ENCODE measurements at regions not wholly inside any gene's neighbourhood (a gene's known extent, or its start where the extent isn't known, plus 50 kb on each side); places are given as distances from the start of the nearest gene placed in this dataset.

DNA sequence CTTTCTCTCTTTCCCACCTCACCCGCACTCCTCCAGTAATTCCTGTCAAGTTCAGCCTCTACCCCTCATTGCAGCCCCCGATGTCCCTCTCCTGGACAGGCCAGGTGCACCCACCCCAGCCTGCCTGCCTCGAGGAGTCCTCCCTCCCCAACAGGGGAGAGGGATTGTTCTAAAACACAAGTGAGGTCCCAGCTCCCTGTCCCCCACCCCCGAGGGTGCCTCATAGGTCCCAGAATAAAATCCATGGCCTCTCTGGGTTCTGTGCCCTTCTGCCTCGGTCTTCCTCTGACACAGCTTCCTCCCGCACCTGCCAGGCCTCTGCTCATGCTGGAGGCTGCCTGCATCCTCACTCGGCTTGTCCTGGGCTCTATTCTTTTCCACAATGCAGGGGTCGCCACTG is 720.1 kb downstream of the BRD1 start:
- DNase-seq (ENCODE audit: low read depth) = no peak

- no peak for DNase-seq (ENCODE audit: low read depth)
Observed at GRCh38 chr22:49106842-49107152, 720.9 kb downstream of the BRD1 start.

- DNase-seq (ENCODE audit: low read depth) = no peak
Observed at GRCh38 chr22:49106096-49106841, 721.4 kb downstream of the BRD1 start.

DNA sequence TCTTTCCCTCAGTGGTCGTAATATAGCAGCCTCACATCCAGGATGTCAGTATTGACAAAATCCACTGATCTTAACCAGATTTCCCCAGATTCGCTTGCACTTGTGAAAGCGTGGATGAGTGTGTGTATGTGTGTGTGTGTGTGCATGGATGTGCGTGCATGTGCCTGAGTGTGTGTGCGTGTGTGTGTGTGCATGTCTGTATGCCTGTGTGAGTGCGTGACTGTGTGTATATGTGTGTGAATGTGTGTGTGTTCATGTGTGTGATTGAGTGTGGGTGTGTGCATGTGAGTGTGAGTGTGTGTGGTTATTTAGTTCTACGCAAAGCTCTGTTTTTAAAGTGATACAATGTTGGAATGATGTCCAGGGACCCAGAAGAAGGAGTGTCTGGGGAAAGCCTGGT is 723.2 kb downstream of the BRD1 start:
- DNase-seq (ENCODE audit: low read depth) = no peak

DNA sequence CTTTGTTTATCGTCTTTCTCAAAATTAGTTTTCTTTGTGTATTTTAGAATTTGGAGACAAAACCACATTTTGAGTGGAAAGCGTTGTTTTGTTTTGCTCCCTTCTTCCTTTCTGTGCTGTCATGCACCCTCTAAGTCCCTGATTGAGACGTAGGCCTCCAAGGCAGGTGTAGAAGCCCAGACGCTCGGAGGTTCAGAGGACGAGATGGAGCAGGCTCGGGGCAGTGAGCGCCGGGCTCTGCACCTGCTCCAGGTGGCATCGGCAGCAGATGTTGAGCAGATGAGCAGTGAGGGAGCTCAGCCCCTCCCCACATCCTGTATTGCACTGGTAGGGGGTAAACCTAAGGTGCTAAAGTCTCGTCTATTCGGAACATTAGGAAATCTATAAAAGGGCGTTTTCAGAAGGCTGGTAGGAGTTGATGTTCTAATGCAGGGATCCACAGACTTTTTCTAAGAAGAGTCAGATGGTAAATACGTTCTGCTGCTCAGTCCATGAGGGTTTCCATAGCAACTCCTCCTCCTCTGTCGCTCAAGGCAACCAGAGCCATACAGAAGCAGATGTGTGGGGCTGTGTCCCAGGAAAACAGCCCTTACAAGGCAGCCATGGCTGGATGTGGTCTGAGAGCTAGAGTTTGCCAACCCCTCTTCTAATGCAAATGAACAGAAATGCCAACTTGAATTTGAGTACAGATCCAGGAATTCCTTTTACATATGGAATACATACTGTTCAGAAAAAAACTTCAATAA is 724.2 kb downstream of the BRD1 start:
- no peak for DNase-seq (ENCODE audit: low read depth)

DNA sequence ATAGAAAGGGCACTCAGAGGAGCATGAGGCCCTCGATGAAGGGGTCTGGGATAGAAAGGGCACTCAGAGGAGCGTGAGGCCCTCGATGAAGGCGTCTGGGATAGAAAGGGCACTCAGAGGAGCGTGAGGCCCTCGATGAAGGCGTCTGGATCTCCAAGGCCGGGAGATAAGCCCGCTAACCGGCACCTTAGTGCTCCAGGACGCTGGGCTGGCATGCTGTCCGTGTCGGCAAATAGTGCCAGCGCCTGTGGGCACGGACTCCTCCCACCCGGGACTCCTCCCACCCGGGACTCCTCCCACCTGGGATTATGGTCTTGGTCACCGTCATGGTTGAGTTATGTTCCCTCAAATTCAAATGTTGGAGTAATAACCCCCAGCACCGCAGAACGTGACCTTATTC is 725.3 kb downstream of the BRD1 start:
- no peak for DNase-seq (ENCODE audit: low read depth)

DNA sequence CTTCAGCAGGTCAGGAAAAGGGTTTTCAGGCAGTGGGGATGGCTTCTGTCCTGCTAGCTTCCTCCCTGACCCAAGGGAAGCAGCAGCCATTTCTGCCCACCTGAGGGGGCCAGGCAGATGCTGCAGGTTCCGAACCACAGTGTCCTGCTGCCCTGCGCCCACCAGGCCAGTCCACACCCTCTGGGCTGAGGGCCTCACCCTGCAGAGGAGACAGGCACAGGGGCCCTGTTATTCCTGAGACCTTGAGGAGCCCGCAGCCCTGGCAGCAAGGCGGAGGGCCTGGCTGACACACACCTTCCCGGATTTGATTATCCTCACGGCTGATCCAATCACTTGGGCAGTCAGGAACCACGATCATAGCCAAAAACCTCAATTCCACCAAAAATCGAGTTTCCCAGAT is 725.8 kb downstream of the BRD1 start:
- DNase-seq (ENCODE audit: low read depth) = no peak

GRCh38 chr22:49101225-49101624 is 726.4 kb downstream of the BRD1 start:
- DNase-seq (ENCODE audit: low read depth) = no peak

GRCh38 chr22:49100773-49101172 is 726.9 kb downstream of the BRD1 start:
- no peak for DNase-seq (ENCODE audit: low read depth)

- DNase-seq (ENCODE audit: low read depth) = no peak
Observed at GRCh38 chr22:49100316-49100715, 727.4 kb downstream of the BRD1 start.

- DNase-seq (ENCODE audit: low read depth) = no peak
Observed at GRCh38 chr22:49099496-49100124, 728.1 kb downstream of the BRD1 start.

GRCh38 chr22:49099089-49099488 is 728.6 kb downstream of the BRD1 start:
- DNase-seq (ENCODE audit: low read depth) = no peak

DNA sequence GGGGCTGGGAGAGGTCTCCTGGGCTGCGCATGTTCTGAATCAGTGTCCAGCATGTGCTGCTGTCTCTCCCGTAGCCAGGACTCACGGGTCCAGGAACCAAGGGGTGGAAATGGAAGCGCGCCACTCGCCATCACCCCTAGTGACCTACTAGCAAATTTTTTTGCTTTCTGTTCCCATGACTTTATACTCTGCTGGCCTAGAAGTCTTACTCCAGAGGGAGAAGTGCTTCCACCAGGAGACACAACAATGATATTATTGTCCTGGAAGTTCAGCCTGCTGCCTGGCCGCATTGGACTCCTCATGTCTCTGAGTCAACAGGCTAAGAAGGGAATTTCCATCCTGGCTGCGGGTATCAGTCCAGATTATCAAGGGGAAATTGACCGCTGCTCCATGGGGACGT is 729.7 kb downstream of the BRD1 start:
- no peak for DNase-seq (ENCODE audit: low read depth)

DNA sequence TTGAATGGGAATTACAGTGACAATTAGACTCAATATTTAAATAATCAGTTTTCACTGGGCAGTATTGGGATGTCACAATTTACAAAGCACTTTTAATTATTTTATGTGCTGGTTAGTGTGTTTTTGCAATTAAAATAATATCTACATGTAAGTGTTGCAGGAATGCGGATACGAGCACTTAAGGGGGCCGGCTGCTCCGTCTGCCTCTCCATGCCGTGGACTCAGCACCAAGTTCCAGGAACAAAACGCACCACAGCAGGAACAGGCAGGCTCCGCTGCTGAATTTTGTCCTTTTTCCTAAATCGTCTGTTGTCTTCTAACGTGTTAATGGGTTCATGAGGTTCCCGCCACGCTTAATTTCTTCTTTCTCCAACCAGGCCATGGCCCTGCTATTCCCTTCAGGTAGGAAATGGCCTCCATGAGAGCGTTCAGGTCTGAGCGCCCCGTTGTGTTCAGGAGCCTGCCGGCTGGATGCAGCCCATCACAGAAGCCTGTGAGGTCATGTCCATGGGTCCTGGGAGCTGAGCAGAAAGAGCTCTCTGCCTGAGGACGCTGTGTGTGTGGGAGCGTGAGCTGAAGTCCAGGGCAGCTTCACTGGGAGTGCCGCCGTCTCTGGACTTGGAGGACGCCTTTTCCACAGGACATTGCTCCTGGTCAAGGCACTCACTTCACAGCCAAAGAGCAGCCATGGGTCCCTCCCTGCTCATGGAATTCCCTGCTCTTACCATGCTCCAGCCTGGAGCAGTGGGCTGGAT is 730.3 kb downstream of the BRD1 start:
- DNase-seq (ENCODE audit: low read depth) = no peak

GRCh38 chr22:49096476-49096875 is 731.2 kb downstream of the BRD1 start:
- DNase-seq (ENCODE audit: low read depth) = no peak

GRCh38 chr22:49095366-49095765 is 732.3 kb downstream of the BRD1 start:
- DNase-seq (ENCODE audit: low read depth) = no peak

GRCh38 chr22:49094858-49095257 is 732.8 kb downstream of the BRD1 start:
- DNase-seq (ENCODE audit: low read depth) = no peak

GRCh38 chr22:49094151-49094550 is 733.5 kb downstream of the BRD1 start:
- DNase-seq (ENCODE audit: low read depth) = no peak

DNA sequence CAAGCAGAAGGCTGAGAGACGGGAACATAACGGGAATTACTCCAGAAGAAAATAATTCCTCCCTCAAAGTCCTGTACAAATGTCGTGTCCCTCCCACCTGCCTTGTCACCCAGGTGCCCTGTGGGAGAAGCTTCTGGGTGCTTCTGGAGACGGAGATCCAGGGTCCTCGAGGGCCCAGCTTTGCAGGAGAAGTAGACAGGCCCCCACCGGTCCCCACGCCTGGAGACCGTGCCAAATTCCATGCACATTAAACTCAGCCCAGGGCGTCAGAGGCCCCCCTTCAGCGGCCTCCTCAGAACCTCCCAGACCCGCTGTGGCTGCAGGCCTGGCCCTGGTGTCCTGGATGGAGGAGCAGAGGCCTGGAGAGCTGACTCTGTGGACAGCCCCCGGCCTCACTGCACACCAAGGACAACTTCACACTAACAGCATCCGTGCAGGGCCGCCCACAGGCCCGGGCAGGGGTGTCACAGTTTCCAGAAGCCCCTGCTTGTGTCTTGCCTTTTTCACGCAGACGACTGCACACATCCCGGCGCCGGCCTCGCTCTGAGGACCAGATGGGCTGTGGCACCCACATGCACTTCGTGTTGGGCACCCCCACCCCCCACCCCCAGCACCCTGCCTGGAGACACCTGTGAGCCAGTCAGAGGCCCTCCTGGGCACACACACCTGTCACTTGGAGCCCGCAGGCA is 734.3 kb downstream of the BRD1 start:
- no peak for DNase-seq (ENCODE audit: low read depth)

DNA sequence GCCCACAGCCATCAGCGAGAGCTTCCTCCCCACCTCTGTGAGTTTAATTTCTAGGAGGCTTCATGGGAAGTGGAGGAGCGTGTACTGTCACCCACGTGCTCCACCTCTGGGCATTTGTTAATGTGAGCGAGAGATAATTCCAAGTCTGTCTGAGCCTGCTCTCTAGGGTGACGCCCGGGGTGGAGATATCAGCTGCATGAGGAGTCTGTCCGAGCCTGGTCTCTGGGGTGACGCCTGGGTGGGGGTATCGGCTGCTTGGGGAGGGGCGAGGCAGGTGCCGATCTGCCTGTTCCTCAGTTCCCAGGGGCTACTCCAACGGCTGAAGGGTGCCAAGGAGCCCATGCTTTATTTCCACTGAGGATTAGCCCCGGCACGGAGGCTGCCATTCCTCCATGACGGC is 735.0 kb downstream of the BRD1 start:
- no peak for DNase-seq (ENCODE audit: low read depth)

DNA sequence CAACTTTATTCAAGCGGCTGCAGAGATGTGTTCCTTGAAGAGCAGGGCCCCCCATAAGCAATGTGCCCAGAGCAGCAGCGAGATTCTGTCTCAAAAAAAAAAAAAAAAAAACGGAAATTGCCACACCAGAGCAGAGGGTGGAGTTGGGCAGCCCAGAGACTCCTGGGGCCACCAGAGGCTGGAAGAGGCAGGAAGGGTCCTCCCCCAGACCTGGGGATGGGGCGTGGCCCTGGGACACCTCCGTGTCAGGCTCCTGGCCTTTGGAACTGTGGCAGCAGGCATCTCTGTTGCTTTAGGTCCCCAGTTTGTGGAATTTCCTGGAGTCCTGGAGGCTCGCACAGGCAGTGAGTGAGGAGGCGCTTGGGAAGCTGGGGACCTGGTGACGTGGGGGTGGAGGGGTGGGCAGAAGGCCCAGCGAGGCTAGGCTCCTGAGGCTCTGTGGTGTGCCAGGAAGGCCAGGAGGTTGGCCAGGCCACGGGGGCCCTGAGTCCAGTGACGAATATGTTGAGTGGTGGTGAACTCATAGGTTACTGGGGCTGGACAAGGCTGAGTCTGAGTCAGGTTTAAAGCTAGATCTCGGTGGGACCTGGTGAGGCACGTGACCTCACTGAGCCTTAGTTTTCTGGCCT is 735.6 kb downstream of the BRD1 start:
- DNase-seq (ENCODE audit: low read depth) = no peak

DNA sequence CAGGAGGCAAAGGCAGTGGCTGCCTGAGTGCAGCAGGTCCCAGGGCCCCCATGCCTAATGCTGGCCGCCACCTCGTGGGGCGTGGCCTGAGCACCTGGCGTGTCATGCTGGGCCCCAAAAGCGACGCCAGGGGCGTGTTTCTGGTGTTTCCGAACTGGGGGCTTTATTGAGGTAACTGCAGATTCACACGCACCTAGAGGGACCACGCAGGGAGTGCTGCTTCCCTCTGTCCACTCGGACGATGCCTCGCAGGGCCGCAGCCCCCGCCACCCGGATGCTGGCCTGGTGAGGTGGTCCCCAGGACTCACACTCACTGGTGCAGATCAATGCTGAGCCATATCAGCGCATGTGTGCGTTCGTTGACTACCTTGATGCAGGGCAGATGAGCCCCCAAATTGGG is 736.2 kb downstream of the BRD1 start:
- no peak for DNase-seq (ENCODE audit: low read depth)

All from stimulated activated CD8-positive, alpha-beta memory T cell treated with anti-CD3 and anti-CD28 coated beads, Interleukin-12 subunit alpha, Interleukin-12 subunit beta, amount 100 ng/mL, for 1 hour (primary cell).